Activated CD4-positive, alpha-beta T cell treated with anti-CD3 and anti-CD28 coated beads for 36 hours (primary cell): ENCODE measurements at regions not wholly inside any gene's neighbourhood (a gene's known extent, or its start where the extent isn't known, plus 50 kb on each side); places are given as distances from the start of the nearest gene placed in this dataset.

Experiments
- ATAC-seq: fragments of 200-7000 bp; cut with Tn5 transposase; one replicate; pipeline ENCODE4 v1.10.0; 2021; ENCODE audit warnings: mild to moderate bottlenecking, moderate library complexity
- CTCF ChIA-PET: fragments of 350-600 bp; sonication (Branson Sonifier 250); formaldehyde crosslinking; loops from one replicate; lab custom pipeline; 2021; ENCODE audit warnings: antibody characterized with exemption; lab: Charles Lee
- POLR2A ChIA-PET: fragments of 350-600 bp; sonication (Branson Sonifier 250); formaldehyde crosslinking; loops from one replicate; lab custom pipeline; 2021; ENCODE audit warnings: antibody characterized with exemption, inconsistent platforms; lab: Charles Lee
- DNase-seq: peaks from one replicate; pipeline ENCODE4 v3.0.0-alpha.2; 2020
- H3K27ac Mint-ChIP-seq: one replicate; pipeline ENCODE4 v1.8.0; 2021; ENCODE audit warnings: mixed read lengths
- H3K27me3 Mint-ChIP-seq: one replicate; pipeline ENCODE4 v1.8.0; 2021; ENCODE audit warnings: mixed read lengths
- H3K36me3 Mint-ChIP-seq: one replicate; pipeline ENCODE4 v1.8.0; 2021; ENCODE audit warnings: low read depth, mixed read lengths
- H3K4me1 Mint-ChIP-seq: one replicate; pipeline ENCODE4 v1.8.0; 2021; ENCODE audit warnings: mixed read lengths
- H3K4me3 Mint-ChIP-seq: one replicate; pipeline ENCODE4 v1.8.0; 2021; ENCODE audit warnings: mild to moderate bottlenecking, moderate library complexity, mixed read lengths
- H3K9me3 Mint-ChIP-seq: one replicate; pipeline ENCODE4 v1.8.0; 2021; ENCODE audit warnings: low read depth, mixed read lengths
- intact Hi-C, 2 experiments: fragments of 100-400 bp; cut with DNase I in 1 of 2; cut with micrococcal nuclease in 1 of 2; formaldehyde crosslinking; loops; one replicate each; pipeline versions ENCODE4 v1.14.2 to v1.15.1; 2022 to 2024; cut with DNase I, micrococcal nuclease

- POLR2A ChIA-PET = no interaction called here
- Mint-ChIP-seq H3K4me1 (no peaks in the 10 kb centered on the region), H3K27me3 (no peaks in the 10 kb centered on the region), H3K4me3 (no peak overlapping the region), H3K9me3 (peaks cover 7% of the 10 kb centered on the region), H3K36me3 (no peaks in the 10 kb centered on the region), H3K27ac (no peak overlapping the region)
- ATAC-seq (no peak), DNase-seq (no peak)
- CTCF ChIA-PET = no interaction called here
- intact Hi-C loops = no loop called here
Observed at GRCh38 chr5:19301271-19301670, 686.7 kb downstream of the CDH18 start.

DNA sequence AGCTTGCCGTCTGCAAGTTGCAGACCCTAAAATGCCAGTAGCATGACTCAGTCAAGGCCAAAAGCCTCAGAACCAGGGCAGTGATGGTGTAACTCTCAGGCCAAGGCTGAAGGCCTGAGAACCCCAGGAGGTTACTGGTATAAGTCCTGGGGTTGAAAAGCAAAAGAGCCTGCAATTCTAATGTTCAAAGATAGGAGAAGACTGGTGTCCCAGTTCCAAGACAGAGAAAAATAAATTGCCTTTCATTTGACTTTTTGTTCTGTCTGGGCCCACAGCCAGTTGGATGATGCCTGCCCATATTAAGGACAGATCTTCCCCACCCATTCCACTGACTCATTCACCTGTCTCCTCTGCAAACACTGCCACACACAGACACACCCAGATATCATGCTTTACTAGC, 673.2 kb downstream of the CDH18 start:
- POLR2A ChIA-PET = no interaction called here
- CTCF ChIA-PET = no interaction called here
- no peak for ATAC-seq

DNA sequence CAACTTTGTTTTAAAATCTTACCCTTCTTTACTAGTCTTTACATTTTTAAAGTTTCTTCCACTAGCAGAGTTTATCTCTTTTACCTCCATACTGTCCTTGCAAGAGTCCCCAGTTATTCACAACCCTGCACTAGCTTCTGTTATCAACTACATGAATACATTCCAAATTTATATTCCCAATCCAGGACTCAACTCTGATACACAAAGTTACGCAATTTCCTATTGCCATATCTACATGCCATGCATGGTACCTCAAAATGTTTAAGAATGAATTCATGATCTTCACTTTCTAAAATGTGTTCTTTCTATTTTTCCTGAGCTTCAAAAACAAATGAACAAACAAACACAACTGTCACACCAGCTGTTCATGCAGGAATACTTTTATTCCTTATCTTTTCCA, 668.7 kb downstream of the CDH18 start:
- no peak for DNase-seq
- ChIA-PET POLR2A (no interaction called here), CTCF (interaction anchor here (1.1 kb wide), 1 partner anchor 10 kb away, joined by 3 read pairs; no protein-coding TSS in a partner anchor)
- Mint-ChIP-seq H3K27ac (no peak overlapping the region), H3K9me3 (peaks cover 20% of the 10 kb centered on the region), H3K27me3 (no peaks in the 10 kb centered on the region), H3K4me1 (no peaks in the 10 kb centered on the region), H3K36me3 (no peaks in the 10 kb centered on the region), H3K4me3 (no peak overlapping the region)
- intact Hi-C loops = no loop called here
- no peak for ATAC-seq

More for the DNA sequence above, 673.2 kb downstream of the CDH18 start:
- Mint-ChIP-seq H3K4me1 (no peaks in the 10 kb centered on the region), H3K9me3 (peaks cover 20% of the 10 kb centered on the region), H3K36me3 (no peaks in the 10 kb centered on the region), H3K4me3 (no peak overlapping the region), H3K27ac (no peak overlapping the region), H3K27me3 (no peaks in the 10 kb centered on the region)
- no peak for DNase-seq
- intact Hi-C loops = no loop called here

DNA sequence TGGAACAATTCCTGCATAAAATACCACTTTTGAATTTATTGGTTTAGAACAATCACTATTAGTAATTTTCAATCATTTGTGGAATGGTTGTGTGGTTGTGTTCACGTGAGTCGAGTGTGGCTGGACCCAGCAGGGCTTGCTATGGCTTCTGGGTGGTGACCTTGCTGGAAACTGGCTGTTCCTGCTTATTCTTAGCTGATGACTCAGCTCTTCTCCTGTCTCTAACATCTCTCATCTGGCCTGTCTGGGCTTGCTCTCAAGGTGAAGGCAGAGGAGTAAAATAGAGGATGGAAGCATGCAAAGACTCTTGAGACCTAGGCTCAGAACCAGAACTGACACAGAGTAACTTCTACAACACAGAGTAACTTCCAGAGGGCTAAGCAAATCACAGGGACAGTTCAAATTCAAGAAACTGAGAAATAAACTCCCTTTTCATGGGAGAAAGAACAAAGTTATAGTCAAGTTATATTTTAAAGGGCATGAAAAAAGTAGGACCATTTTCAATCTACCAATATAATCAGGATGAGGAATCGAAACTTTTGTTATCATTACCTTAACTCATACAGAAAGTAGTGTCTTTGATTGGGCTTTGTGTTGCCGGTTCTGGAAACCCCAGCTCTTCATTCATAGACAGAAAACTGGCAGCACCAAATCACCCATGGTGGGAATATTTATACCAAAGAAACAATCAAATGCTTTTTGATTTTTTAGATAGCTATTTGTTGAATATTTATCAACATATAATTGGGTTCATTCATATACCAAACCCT, 665.1 kb downstream of the CDH18 start:
- intact Hi-C loops = no loop called here
- DNase-seq (no peak), ATAC-seq (no peak)
- peaks cover 11% of the 10 kb centered on the region for H3K9me3 Mint-ChIP-seq
- no peak overlapping the region for H3K4me3 Mint-ChIP-seq
- POLR2A ChIA-PET = no interaction called here
- H3K4me1 Mint-ChIP-seq = no peaks in the 10 kb centered on the region
- no peaks in the 10 kb centered on the region for H3K27me3 Mint-ChIP-seq
- no peak overlapping the region for H3K27ac Mint-ChIP-seq
- no peaks in the 10 kb centered on the region for H3K36me3 Mint-ChIP-seq
- CTCF ChIA-PET = no interaction called here

- CTCF ChIA-PET = no interaction called here
- Mint-ChIP-seq H3K27me3 (no peaks in the 10 kb centered on the region), H3K27ac (no peak overlapping the region)
Observed at GRCh38 chr5:19334278-19334677, 653.7 kb downstream of the CDH18 start.

DNA sequence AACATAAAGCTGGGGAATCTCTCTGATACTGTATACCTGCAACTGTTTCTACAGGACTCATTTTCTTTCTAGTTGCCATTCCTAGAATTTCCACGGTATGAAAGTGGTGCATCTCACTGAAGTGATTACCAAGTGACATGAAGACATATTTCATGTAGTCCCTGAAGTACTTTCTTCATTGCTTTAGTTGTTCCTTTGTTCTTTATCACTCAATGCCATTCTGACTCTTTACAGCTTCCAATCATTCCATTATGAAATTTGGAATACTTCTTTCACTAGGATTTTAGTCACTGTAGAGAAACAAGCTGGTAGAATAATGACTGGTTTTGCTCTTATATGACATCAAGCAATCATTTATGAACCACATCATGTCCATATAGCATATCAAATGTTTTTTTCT, 645.1 kb downstream of the CDH18 start:
- Mint-ChIP-seq H3K27ac (no peak overlapping the region), H3K27me3 (no peaks in the 10 kb centered on the region), H3K9me3 (peaks cover 9% of the 10 kb centered on the region), H3K4me3 (no peak overlapping the region), H3K36me3 (no peaks in the 10 kb centered on the region), H3K4me1 (no peaks in the 10 kb centered on the region)
- ATAC-seq = no peak
- CTCF ChIA-PET = no interaction called here
- no peak for DNase-seq
- POLR2A ChIA-PET = no interaction called here
- intact Hi-C loops = no loop called here

More at GRCh38 chr5:19334278-19334677, 653.7 kb downstream of the CDH18 start:
- H3K4me1 Mint-ChIP-seq = no peaks in the 10 kb centered on the region
- H3K9me3 Mint-ChIP-seq = peaks cover 15% of the 10 kb centered on the region
- POLR2A ChIA-PET = interaction anchor here (0.6 kb wide), 1 partner anchor 257 kb away, joined by 3 read pairs; no protein-coding TSS in a partner anchor
- intact Hi-C loops = no loop called here
- H3K36me3 Mint-ChIP-seq = no peaks in the 10 kb centered on the region
- no peak for ATAC-seq
- DNase-seq = no peak
- no peak overlapping the region for H3K4me3 Mint-ChIP-seq

- no peaks in the 10 kb centered on the region for H3K27me3 Mint-ChIP-seq
- no peaks in the 10 kb centered on the region for H3K4me1 Mint-ChIP-seq
- DNase-seq = no peak
- CTCF ChIA-PET = no interaction called here
- H3K9me3 Mint-ChIP-seq = peaks cover 2% of the 10 kb centered on the region
- H3K27ac Mint-ChIP-seq = no peak overlapping the region
- POLR2A ChIA-PET = no interaction called here
- no peaks in the 10 kb centered on the region for H3K36me3 Mint-ChIP-seq
- intact Hi-C loops = no loop called here
- no peak overlapping the region for H3K4me3 Mint-ChIP-seq
- ATAC-seq = no peak
Observed at GRCh38 chr5:19352120-19352519, 635.9 kb downstream of the CDH18 start.

DNA sequence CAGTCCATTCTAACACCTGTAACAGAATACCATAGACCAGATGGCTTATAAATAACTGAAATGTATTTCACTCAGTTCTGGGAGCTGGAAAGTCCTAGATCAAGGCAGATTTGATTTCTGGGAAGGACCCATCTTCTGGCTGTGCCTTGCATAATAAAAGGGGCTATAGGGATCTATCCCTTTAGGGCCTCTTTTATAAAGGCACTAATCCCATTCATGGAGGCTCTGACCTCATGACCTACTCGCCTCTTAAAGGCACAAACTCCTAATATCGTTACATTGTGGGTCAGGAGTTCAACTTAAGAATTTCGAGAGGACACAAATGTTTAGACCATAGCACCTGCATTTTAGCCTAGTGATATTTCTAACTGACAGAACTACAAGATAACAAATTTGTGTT, 619.0 kb downstream of the CDH18 start:
- ChIA-PET CTCF (no interaction called here), POLR2A (no interaction called here)
- Mint-ChIP-seq H3K4me3 (no peak overlapping the region), H3K9me3 (peaks cover 5% of the 10 kb centered on the region), H3K27me3 (no peaks in the 10 kb centered on the region), H3K36me3 (no peaks in the 10 kb centered on the region), H3K27ac (no peak overlapping the region), H3K4me1 (no peaks in the 10 kb centered on the region)
- intact Hi-C loops = no loop called here
- ATAC-seq (no peak), DNase-seq (no peak)

GRCh38 chr5:19369561-19369960, 618.4 kb downstream of the CDH18 start:
- POLR2A ChIA-PET = no interaction called here
- Mint-ChIP-seq H3K27ac (no peak overlapping the region), H3K4me1 (no peaks in the 10 kb centered on the region)

GRCh38 chr5:19370655-19371386, 617.2 kb downstream of the CDH18 start:
- H3K27ac Mint-ChIP-seq = no peak overlapping the region
- ATAC-seq (no peak), DNase-seq (no peak)
- H3K4me1 Mint-ChIP-seq = no peaks in the 10 kb centered on the region
- H3K36me3 Mint-ChIP-seq = no peaks in the 10 kb centered on the region
- no peaks in the 10 kb centered on the region for H3K27me3 Mint-ChIP-seq
- ChIA-PET POLR2A (no interaction called here), CTCF (no interaction called here)
- peaks cover 5% of the 10 kb centered on the region for H3K9me3 Mint-ChIP-seq
- no peak overlapping the region for H3K4me3 Mint-ChIP-seq
- intact Hi-C loops = no loop called here

More at GRCh38 chr5:19369561-19369960, 618.4 kb downstream of the CDH18 start:
- Mint-ChIP-seq H3K27me3 (no peaks in the 10 kb centered on the region), H3K9me3 (peaks cover 5% of the 10 kb centered on the region), H3K4me3 (no peak overlapping the region), H3K36me3 (no peaks in the 10 kb centered on the region)
- no peak for DNase-seq
- CTCF ChIA-PET = no interaction called here
- no peak for ATAC-seq
- intact Hi-C loops = no loop called here

GRCh38 chr5:19388391-19388790, 599.6 kb downstream of the CDH18 start:
- no peak overlapping the region for H3K4me3 Mint-ChIP-seq
- intact Hi-C loops = no loop called here
- H3K27ac Mint-ChIP-seq = no peak overlapping the region
- peaks cover 15% of the 10 kb centered on the region for H3K9me3 Mint-ChIP-seq
- no peaks in the 10 kb centered on the region for H3K27me3 Mint-ChIP-seq
- DNase-seq (no peak), ATAC-seq (no peak)
- H3K4me1 Mint-ChIP-seq = no peaks in the 10 kb centered on the region
- ChIA-PET POLR2A (no interaction called here), CTCF (no interaction called here)
- H3K36me3 Mint-ChIP-seq = no peaks in the 10 kb centered on the region

DNA sequence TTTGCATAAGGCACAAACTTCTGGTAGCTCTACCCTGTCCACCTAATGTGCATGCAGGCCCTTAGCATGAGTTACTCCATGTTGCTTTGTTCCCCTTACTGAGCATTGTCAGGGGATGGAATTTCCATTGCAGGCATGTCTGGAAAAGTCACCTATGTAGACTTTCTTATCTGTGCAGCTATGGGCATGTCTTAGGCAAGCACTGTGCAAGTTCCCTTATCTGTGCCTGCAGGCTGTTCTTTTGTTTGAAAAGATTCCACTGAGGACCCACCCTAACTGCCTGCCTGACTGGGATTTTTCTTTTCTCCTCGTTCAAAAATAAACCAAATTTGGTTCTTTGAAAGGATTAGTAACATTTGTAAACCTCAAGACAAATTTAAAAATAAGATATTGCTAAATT, 587.0 kb downstream of the CDH18 start:
- no peaks in the 10 kb centered on the region for H3K36me3 Mint-ChIP-seq
- no peaks in the 10 kb centered on the region for H3K27me3 Mint-ChIP-seq
- no peak overlapping the region for H3K27ac Mint-ChIP-seq
- POLR2A ChIA-PET = no interaction called here
- H3K4me1 Mint-ChIP-seq = no peaks in the 10 kb centered on the region
- no peak for DNase-seq
- peaks cover 5% of the 10 kb centered on the region for H3K9me3 Mint-ChIP-seq
- CTCF ChIA-PET = no interaction called here
- intact Hi-C loops = no loop called here
- no peak for ATAC-seq
- H3K4me3 Mint-ChIP-seq = no peak overlapping the region
